Common myeloid progenitor, CD34-positive (primary cell): ENCODE measurements at regions not wholly inside any gene's neighbourhood (a gene's known extent, or its start where the extent isn't known, plus 50 kb on each side); places are given as distances from the start of the nearest gene placed in this dataset.

Source experiments
- CTCF ChIA-PET: fragments of 350-600 bp; sonication (Branson Sonifier 250); formaldehyde crosslinking; loops from one replicate; lab custom pipeline; 2021; ENCODE audit warnings: antibody characterized with exemption; lab: Charles Lee
- POLR2A ChIA-PET: fragments of 350-600 bp; sonication (Branson Sonifier 250); formaldehyde crosslinking; loops from one replicate; lab custom pipeline; 2021; ENCODE audit warnings: antibody characterized with exemption; lab: Charles Lee
- DNase-seq, 3 donors: peaks; one replicate each; pipeline versions ENCODE4 v3.0.0 to v3.0.0-alpha.2; 2013
- H3K27ac ChIP-seq, 2 experiments: 1 replicate in 1 of 2; 2 replicates in 1 of 2; pipeline ENCODE4 v1.7.0; 2013; ENCODE audit warnings: inconsistent platforms in 2 of 2, low read length in 2 of 2, mild to moderate bottlenecking in 2 of 2, low read depth in 1 of 2, moderate library complexity in 1 of 2; ENCODE audit not compliant: severe bottlenecking in 2 of 2, insufficient read depth in 1 of 2, poor library complexity in 1 of 2
- H3K27me3 ChIP-seq, 5 experiments: replicated peaks in 2 of 5; 1 replicate in 3 of 5; 2 replicates in 2 of 5; pipeline versions ENCODE4 v1.6.1 to v1.7.0; 2013; ENCODE audit warnings: low read length in 4 of 5, mild to moderate bottlenecking in 2 of 5, moderate library complexity in 2 of 5, inconsistent platforms in 1 of 5; ENCODE audit not compliant: insufficient read depth in 5 of 5, control insufficient read depth in 4 of 5
- H3K36me3 ChIP-seq, 4 experiments: 1 replicate in 2 of 4; 2 replicates in 2 of 4; pipeline versions ENCODE4 v1.6.1 to v1.7.0; 2013; ENCODE audit warnings: low read length in 3 of 4, control low read depth in 1 of 4, mild to moderate bottlenecking in 1 of 4; ENCODE audit not compliant: control insufficient read depth in 4 of 4, insufficient read depth in 4 of 4
- H3K4me1 ChIP-seq, 4 experiments: 1 replicate in 3 of 4; 2 replicates in 1 of 4; pipeline versions ENCODE4 v1.6.1 to v1.7.1; 2013; ENCODE audit warnings: low read length in 3 of 4, mild to moderate bottlenecking in 3 of 4, control low read depth in 1 of 4, inconsistent platforms in 1 of 4, moderate library complexity in 1 of 4; ENCODE audit not compliant: control insufficient read depth in 4 of 4, insufficient read depth in 4 of 4; ENCODE audit errors: control extremely low read depth in 1 of 4
- H3K4me3 ChIP-seq, 7 experiments: 1 replicate in 4 of 7; 2 replicates in 3 of 7; pipeline versions ENCODE4 v1.5.1 to v1.7.0; 2013; ENCODE audit warnings: mild to moderate bottlenecking in 7 of 7, low read length in 6 of 7, moderate library complexity in 6 of 7, inconsistent platforms in 2 of 7, low read depth in 2 of 7, control low read depth in 1 of 7; ENCODE audit not compliant: insufficient read depth in 4 of 7, control insufficient read depth in 1 of 7; ENCODE audit errors: extremely low read depth in 1 of 7
- H3K9me3 ChIP-seq, 5 experiments: 1 replicate in 4 of 5; 2 replicates in 1 of 5; pipeline versions ENCODE4 v1.6.1 to v1.7.1; 2013; ENCODE audit warnings: low read length in 4 of 5, mild to moderate bottlenecking in 2 of 5, inconsistent platforms in 1 of 5, low read depth in 1 of 5, moderate library complexity in 1 of 5; ENCODE audit not compliant: control insufficient read depth in 4 of 5, insufficient read depth in 2 of 5; ENCODE audit errors: control extremely low read depth in 1 of 5
- WGBS: methylation state at CpG from one replicate; pipeline ENCODE4 v1.1.5; 2013; ENCODE audit not compliant: insufficient coverage; 5-methylcytosine and 5-hydroxymethylcytosine counted together

DNA sequence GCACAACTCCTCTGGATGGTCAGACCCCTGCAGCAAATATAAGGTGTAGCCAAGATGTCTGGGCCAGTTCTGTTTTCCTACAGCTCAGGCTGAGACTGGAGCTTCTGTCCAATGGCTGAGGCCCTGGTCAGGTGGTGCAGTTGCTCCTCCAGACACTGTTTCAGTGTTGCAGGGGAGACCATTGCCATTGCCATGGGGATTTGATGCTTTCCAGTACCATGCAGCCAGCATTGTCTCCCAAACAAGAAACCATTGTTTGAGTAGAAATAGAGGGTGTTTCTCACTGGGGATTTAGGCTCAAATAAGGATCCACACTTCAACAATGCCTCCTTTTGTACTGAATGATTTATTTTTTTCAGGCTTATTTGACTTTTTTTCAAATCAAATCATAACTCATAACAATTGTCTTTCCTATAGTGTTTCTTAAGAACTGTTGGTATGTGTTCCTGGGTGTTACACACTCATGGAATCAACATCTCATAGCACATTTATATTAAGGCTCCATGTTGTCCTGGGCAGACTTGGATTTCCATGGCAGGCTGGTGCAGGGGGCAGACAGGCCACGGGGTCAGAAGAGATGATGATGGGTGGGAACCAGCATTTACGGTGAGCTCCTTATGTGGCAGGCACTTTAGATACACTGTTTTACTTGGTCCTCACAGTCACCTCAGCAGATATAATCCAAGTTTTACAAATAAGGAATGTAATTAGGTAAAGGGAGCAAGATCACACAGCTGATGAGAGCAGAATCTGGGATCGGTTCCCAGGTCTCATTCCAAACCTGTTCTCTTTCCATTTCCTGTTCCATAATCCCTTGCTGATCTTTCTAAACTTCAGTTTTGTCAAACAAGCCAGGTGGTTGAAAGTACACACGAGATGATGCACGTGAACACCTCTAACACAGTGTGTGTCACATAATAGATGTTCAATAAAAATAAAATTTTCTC is 95.9 kb upstream of the GNAQ start:
- no peak for DNase-seq
- Histone ChIP-seq H3K27me3 (no peaks in the 10 kb centered on the region), H3K4me3 (no peak overlapping the region), H3K4me1 (peaks cover 0 to 4% (median 3%) of the 10 kb centered on the region in 4 experiments), H3K9me3 (peaks cover 0 to 4% (median 0%) of the 10 kb centered on the region in 5 experiments), H3K27ac (no peak overlapping the region), H3K36me3 (no peaks in the 10 kb centered on the region)
- ChIA-PET CTCF (interaction anchor here (0.9 to 1.4 kb wide), 2 partner anchors 8 to 670 kb away, joined by 3 read pairs; no protein-coding TSS in a partner anchor), POLR2A (no interaction called here)
- WGBS, result 100% methylated on average over 2 of the region's 5 CpGs

DNA sequence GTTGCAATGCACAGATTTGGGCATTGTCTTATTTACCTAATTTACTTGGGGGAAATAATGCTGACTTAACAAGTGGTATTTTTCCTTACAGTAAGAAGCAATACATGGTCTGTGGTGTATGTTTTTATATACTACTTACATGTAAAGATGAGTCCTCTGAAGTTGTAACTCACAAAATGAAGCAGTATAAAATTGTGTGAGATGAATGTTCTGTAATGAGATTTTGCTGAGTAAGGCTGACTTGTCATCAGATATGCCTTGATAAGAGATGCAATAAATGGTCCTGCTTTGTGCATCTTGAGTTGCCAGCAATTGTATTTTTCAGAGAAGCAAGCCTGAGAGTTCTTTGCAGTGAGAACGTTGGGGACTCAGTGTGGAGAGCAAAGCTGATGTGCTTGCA is 92.2 kb upstream of the GNAQ start:
- Histone ChIP-seq H3K9me3 (peaks cover 0 to 4% (median 0%) of the 10 kb centered on the region in 5 experiments), H3K27ac (no peak overlapping the region), H3K27me3 (no peaks in the 10 kb centered on the region), H3K4me3 (no peak overlapping the region), H3K4me1 (peaks cover 0 to 10% (median 2%) of the 10 kb centered on the region in 4 experiments), H3K36me3 (no peaks in the 10 kb centered on the region)
- ChIA-PET CTCF (interaction anchor here (1.2 to 3.1 kb wide), 2 partner anchors 89 to 179 kb away, joined by 3 to 19 read pairs; no protein-coding TSS in a partner anchor), POLR2A (interaction anchor here (0.6 kb wide), 2 partner anchors 130 to 201 kb away, joined by 4 read pairs; no protein-coding TSS in a partner anchor)
- 86% methylated on average over 1 of the region's 1 CpG for WGBS
- DNase-seq, result no peak

DNA sequence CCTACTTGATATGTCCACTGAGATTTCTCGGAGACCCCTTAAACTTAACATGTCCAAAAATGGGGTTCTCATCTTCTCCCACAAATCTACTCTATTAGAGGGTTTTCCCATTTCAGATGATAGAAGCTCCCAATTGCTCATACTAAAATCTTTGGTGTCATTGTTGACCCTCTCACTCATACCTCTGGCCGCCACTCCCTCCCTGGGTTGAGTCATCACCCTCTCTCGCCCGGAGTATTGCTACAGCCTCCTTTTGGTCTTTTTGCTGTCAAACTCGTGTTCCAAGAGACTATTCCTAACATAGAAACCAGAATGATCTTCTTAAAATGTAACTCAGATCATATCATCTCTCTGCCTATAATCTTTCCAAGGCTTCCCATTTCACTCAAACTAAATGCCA is 91.0 kb upstream of the GNAQ start:
- no peak overlapping the region for H3K27ac ChIP-seq
- POLR2A ChIA-PET, result no interaction called here
- no peak overlapping the region for H3K4me3 ChIP-seq
- DNase-seq, result no peak
- H3K9me3 ChIP-seq, result peaks cover 0 to 4% (median 0%) of the 10 kb centered on the region in 5 experiments
- WGBS, result 96% methylated on average over 5 of the region's 5 CpGs
- H3K27me3 ChIP-seq, result no peaks in the 10 kb centered on the region
- peaks cover 0 to 13% (median 2%) of the 10 kb centered on the region in 4 experiments for H3K4me1 ChIP-seq
- CTCF ChIA-PET, result interaction anchor here (1.0 to 5.9 kb wide), 8 partner anchors 8 to 689 kb away, joined by 4 to 36 read pairs (median 10); no protein-coding TSS in a partner anchor
- H3K36me3 ChIP-seq, result no peaks in the 10 kb centered on the region

DNA sequence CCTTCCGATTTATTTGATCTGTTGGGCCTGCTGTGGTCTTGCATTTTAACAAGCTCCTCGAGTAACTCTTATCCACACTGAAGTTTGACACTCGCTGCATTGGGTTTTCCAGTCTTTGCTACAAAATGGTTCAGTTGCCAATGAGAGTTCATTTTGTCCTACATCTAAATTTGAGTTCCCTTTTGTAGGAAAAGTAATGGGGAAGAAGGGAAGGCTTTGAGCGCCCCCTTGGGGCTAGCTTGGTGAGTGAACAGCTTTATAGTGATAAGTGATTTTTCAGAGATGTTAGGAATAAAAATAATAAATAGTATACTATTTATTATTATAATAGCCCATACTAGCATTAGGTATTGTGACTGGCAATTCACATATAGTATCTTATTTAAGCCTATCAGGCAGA is 89.9 kb upstream of the GNAQ start:
- ChIA-PET CTCF (interaction anchor here (0.7 to 5.9 kb wide), 20 partner anchors 9 to 694 kb away, joined by 3 to 36 read pairs (median 4); no protein-coding TSS in a partner anchor), POLR2A (no interaction called here)
- no peak overlapping the region for H3K4me3 ChIP-seq
- H3K9me3 ChIP-seq, result peaks cover 0 to 4% (median 0%) of the 10 kb centered on the region in 5 experiments
- WGBS, result 74% methylated on average over 2 of the region's 4 CpGs
- no peaks in the 10 kb centered on the region for H3K36me3 ChIP-seq
- no peak overlapping the region for H3K27ac ChIP-seq
- H3K27me3 ChIP-seq, result no peaks in the 10 kb centered on the region
- DNase-seq, result peak; percentile 69 to 82 (median 70)
- H3K4me1 ChIP-seq, result peaks cover 0 to 13% (median 2%) of the 10 kb centered on the region in 4 experiments

DNA sequence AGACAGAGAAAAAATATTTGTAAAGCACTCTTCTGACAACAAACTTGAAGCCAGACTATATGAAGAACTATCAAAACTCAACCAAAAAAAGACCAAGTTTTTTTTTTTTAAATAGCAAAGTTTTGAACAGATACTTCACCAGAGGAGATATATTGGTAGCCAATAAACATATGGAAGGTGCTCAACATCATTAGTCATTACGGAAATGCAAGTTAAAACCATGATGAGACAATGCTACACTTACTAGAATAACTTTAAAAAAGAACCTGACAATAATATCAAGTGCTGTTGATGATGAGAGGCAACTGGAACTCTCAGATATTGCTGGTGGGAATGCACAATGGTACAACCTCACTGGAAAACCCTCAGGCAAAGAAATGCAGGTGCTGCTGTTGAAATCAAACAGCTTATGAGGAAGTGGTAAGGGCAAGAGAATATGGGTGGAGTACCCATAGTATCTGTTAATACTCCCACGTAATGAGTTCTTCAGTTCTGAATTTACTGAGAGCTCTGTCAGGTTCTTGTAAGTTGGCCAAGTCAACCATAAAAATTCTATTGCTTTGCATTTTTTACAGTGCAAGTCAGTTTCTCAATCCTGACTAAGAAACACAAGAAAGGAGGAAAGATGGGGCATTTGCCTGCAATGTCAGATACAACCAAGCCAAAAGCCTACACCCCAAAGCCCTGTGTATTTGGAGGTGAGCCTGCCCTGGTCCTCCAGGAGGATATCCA is 87.3 kb upstream of the GNAQ start:
- WGBS, result 0% methylated on average over 1 of the region's 2 CpGs
- Histone ChIP-seq H3K9me3 (peaks cover 0 to 4% (median 0%) of the 10 kb centered on the region in 5 experiments), H3K27me3 (no peaks in the 10 kb centered on the region), H3K4me3 (no peak overlapping the region), H3K4me1 (peaks cover 0 to 13% (median 2%) of the 10 kb centered on the region in 4 experiments), H3K27ac (no peak overlapping the region), H3K36me3 (no peaks in the 10 kb centered on the region)
- peak in 2 of 3 donors; percentile 52 to 64 for DNase-seq
- CTCF ChIA-PET, result interaction anchor here (0.7 to 5.9 kb wide), 11 partner anchors 9 to 685 kb away, joined by 3 to 36 read pairs (median 4); no protein-coding TSS in a partner anchor
- POLR2A ChIA-PET, result interaction anchor here (0.6 kb wide), 1 partner anchor 251 kb away, joined by 3 read pairs; no protein-coding TSS in a partner anchor

DNA sequence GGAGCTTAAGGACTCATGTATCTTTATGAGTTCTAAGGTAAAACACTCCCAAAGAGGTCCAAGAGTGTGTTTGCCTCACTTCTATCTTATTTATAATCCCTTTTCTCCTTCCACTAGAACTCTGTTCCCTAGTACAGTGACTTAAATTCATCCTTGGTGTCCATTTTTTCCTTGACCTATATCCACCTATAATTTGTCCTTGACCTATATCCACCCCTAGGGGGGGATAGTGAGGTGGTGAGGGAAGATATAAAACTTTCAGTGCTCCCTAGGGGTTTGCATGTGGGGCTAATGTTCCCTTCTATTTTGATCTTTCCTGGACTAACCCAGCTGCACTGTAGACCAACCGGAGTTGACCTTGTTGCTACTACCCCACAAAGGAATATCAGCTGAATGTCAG is 83.5 kb upstream of the GNAQ start:
- POLR2A ChIA-PET, result no interaction called here
- CTCF ChIA-PET, result interaction anchor here (1.0 to 2.2 kb wide), 7 partner anchors 9 to 250 kb away, joined by 3 to 11 read pairs (median 3); no protein-coding TSS in a partner anchor
- peak in 2 of 3 donors; percentile 30 to 45 for DNase-seq
- Histone ChIP-seq H3K27me3 (no peaks in the 10 kb centered on the region), H3K4me1 (peaks cover 0 to 20% (median 2%) of the 10 kb centered on the region in 4 experiments), H3K36me3 (no peaks in the 10 kb centered on the region), H3K4me3 (no peak overlapping the region), H3K9me3 (no peaks in the 10 kb centered on the region), H3K27ac (no peak overlapping the region)
- no CpG with 5 or more reads among the region's 1 CpG for WGBS
